ENCODE measurements at regions not wholly inside any gene's neighbourhood (a gene's known extent, or its start where the extent isn't known, plus 50 kb on each side); places are given as distances from the start of the nearest gene placed in this dataset.

- no peak for DNase-seq
Observed at GRCh38 chr9:14427419-14427818, 113.5 kb upstream of the NFIB start.

- DNase-seq, result no peak
Observed at GRCh38 chr9:14424983-14425382, 111.0 kb upstream of the NFIB start.

GRCh38 chr9:14424289-14424688, 110.3 kb upstream of the NFIB start:
- no peak for DNase-seq

GRCh38 chr9:14423815-14424261, 109.9 kb upstream of the NFIB start:
- peak; percentile 87 for DNase-seq

GRCh38 chr9:14421291-14421690, 107.3 kb upstream of the NFIB start:
- no peak for DNase-seq

GRCh38 chr9:14418941-14419937, 105.3 kb upstream of the NFIB start:
- no peak for DNase-seq

- no peak for DNase-seq
Observed at GRCh38 chr9:14418301-14418940, 104.5 kb upstream of the NFIB start.

- DNase-seq, result no peak
Observed at GRCh38 chr9:14417237-14417636, 103.3 kb upstream of the NFIB start.

GRCh38 chr9:14415947-14416346, 102.0 kb upstream of the NFIB start:
- DNase-seq, result peak; percentile 66

GRCh38 chr9:14413812-14414211, 99.9 kb upstream of the NFIB start:
- no peak for DNase-seq

GRCh38 chr9:14412775-14413174, 98.8 kb upstream of the NFIB start:
- no peak for DNase-seq

GRCh38 chr9:14406463-14406862, 92.5 kb upstream of the NFIB start:
- DNase-seq, result no peak

- no peak for DNase-seq
Observed at GRCh38 chr9:14405176-14405706, 91.3 kb upstream of the NFIB start.

GRCh38 chr9:14403081-14403480, 89.1 kb upstream of the NFIB start:
- no peak for DNase-seq

GRCh38 chr9:14402583-14402982, 88.6 kb upstream of the NFIB start:
- no peak for DNase-seq

- DNase-seq, result no peak
Observed at GRCh38 chr9:14401911-14402310, 88.0 kb upstream of the NFIB start.

GRCh38 chr9:14400658-14400995, 86.7 kb upstream of the NFIB start:
- DNase-seq, result peak; percentile 41

- no peak for DNase-seq
Observed at GRCh38 chr9:14399756-14400657, 86.1 kb upstream of the NFIB start.

GRCh38 chr9:14398473-14398872, 84.5 kb upstream of the NFIB start:
- DNase-seq, result no peak

- no peak for DNase-seq
Observed at GRCh38 chr9:14396171-14396570, 82.2 kb upstream of the NFIB start.

- no peak for DNase-seq
Observed at GRCh38 chr9:14395317-14396082, 81.6 kb upstream of the NFIB start.

GRCh38 chr9:14393418-14393817, 79.5 kb upstream of the NFIB start:
- DNase-seq, result no peak
